ENCODE measurements at regions not wholly inside any gene's neighbourhood (a gene's known extent, or its start where the extent isn't known, plus 50 kb on each side); places are given as distances from the start of the nearest gene placed in this dataset.

DNA sequence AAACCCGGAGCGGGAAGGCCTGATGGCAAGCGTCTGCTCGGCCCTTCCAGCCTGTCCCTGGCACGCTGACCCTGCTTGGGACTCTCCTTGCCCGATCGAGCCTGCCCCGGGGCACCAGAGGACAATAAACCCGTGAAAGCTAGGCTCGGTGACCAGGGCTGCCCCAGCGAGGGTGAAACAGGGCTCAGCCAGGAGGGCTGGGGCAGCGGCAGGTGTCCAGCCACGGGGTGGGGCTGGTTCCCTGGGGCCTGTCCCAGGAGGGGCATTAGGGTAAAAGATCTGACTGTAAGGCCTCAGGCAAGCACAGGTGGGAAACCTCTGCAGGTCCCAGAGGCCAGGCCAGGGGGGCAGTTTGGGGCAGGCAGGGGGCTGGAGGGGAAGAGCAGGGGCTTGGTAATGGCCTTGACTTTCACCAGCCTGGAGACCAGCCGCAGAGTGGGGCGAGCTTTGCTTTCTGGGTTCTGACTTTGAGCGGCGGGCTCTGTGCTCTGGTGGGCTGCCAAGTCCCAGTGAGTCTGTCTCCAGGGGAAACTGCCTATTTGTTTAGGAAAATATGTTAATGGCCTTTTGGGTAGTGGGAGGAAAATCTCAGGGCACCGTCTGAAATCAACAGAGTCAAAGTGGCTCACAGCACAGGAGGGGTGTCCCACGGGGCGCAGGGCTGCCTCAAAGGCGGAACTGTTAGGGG lies 68.2 kb upstream of the INPP5A start:
- TF ChIP-seq, protein P1, sequence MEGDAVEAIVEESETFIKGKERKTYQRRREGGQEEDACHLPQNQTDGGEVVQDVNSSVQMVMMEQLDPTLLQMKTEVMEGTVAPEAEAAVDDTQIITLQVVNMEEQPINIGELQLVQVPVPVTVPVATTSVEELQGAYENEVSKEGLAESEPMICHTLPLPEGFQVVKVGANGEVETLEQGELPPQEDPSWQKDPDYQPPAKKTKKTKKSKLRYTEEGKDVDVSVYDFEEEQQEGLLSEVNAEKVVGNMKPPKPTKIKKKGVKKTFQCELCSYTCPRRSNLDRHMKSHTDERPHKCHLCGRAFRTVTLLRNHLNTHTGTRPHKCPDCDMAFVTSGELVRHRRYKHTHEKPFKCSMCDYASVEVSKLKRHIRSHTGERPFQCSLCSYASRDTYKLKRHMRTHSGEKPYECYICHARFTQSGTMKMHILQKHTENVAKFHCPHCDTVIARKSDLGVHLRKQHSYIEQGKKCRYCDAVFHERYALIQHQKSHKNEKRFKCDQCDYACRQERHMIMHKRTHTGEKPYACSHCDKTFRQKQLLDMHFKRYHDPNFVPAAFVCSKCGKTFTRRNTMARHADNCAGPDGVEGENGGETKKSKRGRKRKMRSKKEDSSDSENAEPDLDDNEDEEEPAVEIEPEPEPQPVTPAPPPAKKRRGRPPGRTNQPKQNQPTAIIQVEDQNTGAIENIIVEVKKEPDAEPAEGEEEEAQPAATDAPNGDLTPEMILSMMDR (IDR thresholded peaks at IDR 0.05) = no peak
- no peak for TF ChIP-seq POLR2A (IDR thresholded peaks at IDR 0.05)
